IPS-20b (cell line): ENCODE measurements at regions not wholly inside any gene's neighbourhood (a gene's known extent, or its start where the extent isn't known, plus 50 kb on each side); places are given as distances from the start of the nearest gene placed in this dataset.
"Not testable (repeated sequence)": the region's sequence is repeated elsewhere in the genome, so short reads cannot be mapped to it uniquely, and the experiment has no call there.

ENCODE experiments used
- H3K27ac ChIP-seq: one replicate; pipeline ENCODE4 v1.5.1; 2013; ENCODE audit warnings: low read length
- H3K27me3 ChIP-seq: 2 replicates; pipeline ENCODE4 v1.6.1; 2013; ENCODE audit warnings: mild to moderate bottlenecking, low read length, inconsistent platforms; ENCODE audit not compliant: insufficient read depth
- H3K36me3 ChIP-seq: 2 replicates; pipeline ENCODE4 v1.6.1; 2013; ENCODE audit warnings: low read depth, mild to moderate bottlenecking, inconsistent platforms, low read length, moderate library complexity; ENCODE audit not compliant: insufficient read depth
- H3K4me1 ChIP-seq: 2 replicates; pipeline ENCODE4 v1.6.1; 2013; ENCODE audit warnings: mild to moderate bottlenecking, control low read depth, inconsistent platforms, low read length, moderate library complexity; ENCODE audit not compliant: insufficient read depth
- H3K4me3 ChIP-seq: 2 replicates; pipeline ENCODE4 v1.5.1; 2013; ENCODE audit warnings: mild to moderate bottlenecking, low read length, inconsistent platforms
- H3K9ac ChIP-seq: 2 replicates; pipeline ENCODE4 v1.6.1; 2013; ENCODE audit warnings: low read depth, mild to moderate bottlenecking, inconsistent platforms, low read length, moderate library complexity
- H3K9me3 ChIP-seq: 2 replicates; pipeline ENCODE4 v1.6.1; 2013; ENCODE audit warnings: mild to moderate bottlenecking, low read depth, low read length, inconsistent platforms; ENCODE audit not compliant: insufficient read depth

DNA sequence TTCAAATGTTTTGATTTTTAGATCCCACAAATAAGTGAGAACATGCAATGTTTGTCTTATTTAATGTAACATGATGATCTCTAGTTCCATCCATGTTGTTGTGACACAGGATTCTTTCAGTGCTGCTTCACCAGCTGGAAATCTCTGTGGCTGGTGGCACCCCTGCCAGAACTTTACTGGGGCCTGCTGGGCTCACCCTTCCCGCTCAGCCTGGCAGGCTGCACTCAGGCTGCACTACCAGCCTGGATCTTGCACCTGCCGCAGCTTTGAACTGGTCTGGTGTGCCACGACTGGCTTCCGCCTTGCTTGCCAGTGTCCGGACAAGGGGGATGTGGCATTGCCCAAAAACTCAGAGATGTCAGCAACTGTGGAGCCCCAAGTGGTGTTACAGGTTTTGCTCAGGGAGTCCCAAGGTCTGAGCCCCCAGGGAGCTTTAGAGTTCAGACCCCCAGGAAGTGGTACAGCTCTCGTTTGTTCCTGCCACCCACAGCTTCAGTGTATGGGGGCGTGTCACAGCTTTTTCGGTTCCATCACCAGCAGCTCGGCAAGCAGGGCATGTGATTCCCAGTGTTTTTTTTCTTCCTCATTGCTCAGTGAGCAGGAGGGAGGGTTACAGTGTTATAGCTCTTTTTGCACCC is 72.3 kb upstream of the SYNCRIP start:
- Histone ChIP-seq H3K27me3 (no peaks in the 10 kb centered on the region), H3K4me1 (no peaks in the 10 kb centered on the region), H3K4me3 (no peak overlapping the region), H3K9ac (no peak overlapping the region), H3K27ac (no peak overlapping the region), H3K9me3 (0 out of 2 replicates have a peak, but pooled peaks cover 4% of the 10 kb centered on the region), H3K36me3 (no peaks in the 10 kb centered on the region)

DNA sequence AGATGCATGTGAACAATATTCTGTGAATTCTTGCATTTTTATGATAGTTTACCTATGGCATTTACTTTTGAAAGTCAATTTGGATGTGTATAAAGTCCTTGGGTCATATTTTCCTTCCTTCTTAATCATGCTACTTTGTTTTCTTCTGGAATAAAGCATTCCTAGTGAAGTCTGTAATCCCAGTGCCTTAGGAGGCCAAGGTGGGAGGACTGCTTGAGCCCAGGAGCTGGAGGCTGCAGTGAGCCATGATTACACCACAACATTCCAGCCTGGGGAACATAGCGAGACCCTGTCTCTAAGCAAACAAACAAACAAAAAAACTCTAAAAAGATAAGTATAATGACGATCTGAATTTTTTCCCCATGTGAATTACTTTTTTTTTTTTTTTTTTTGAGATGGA is 69.7 kb upstream of the SYNCRIP start:
- H3K27ac ChIP-seq = no peak overlapping the region
- no peaks in the 10 kb centered on the region for H3K36me3 ChIP-seq
- no peaks in the 10 kb centered on the region for H3K27me3 ChIP-seq
- no peak overlapping the region for H3K9ac ChIP-seq
- H3K9me3 ChIP-seq = 0 out of 2 replicates have a peak, but pooled peaks cover 4% of the 10 kb centered on the region
- no peak overlapping the region for H3K4me3 ChIP-seq
- H3K4me1 ChIP-seq = no peaks in the 10 kb centered on the region

DNA sequence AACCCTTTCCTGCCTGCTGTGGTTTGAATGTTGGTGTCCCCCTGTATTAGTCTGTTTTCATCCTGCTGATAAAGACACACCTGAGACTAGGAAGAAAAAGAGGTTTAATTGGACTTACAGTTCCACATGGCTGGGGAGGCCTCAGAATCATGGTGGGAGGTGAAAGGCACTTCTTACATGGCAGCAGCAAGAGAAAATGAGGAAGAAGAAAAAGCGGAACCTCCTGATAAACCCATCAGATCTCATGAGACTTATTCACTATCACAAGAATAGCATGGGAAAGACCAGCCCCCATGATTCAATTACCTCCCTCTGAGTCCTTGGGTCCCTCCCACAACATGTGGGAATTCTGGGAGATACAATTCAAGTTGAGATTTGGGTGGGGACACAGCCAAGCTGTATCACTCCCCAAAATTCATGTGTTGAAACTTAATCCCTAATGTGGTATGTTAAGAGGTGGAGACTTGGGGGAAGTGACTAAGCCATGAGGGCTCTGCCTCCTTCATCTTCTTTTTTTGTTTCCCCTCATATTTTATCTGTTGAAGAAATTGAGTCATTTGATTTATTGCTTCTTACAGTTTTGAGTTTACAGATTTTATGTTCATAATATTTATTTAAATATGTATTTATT is 64.9 kb upstream of the SYNCRIP start:
- H3K4me1 ChIP-seq, H3K9me3 ChIP-seq, H3K27me3 ChIP-seq, H3K27ac ChIP-seq, H3K4me3 ChIP-seq, H3K36me3 ChIP-seq, H3K9ac ChIP-seq: not testable (repeated sequence)

DNA sequence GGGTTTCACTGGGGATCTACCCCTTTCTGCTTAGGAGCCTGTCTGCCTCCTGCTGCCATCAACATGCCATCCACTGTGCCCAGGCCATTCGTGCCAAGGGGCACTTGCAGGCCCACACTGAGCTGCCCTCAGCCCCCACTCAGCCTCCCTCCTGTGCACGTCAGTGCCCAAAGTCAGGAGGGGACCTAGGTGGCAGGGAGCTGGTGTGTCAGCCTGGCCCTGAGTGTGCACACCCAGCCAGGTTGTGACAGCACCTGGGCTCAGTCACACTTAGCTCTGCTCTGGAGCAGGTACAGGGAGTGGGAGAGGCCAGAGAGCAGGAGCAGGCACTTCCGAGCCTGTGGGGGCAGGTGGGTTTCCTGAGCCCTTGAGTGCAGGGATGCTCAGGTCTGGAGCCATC is 63.6 kb upstream of the SYNCRIP start:
- Histone ChIP-seq H3K36me3 (no peaks in the 10 kb centered on the region), H3K27me3 (no peaks in the 10 kb centered on the region), H3K4me1 (no peaks in the 10 kb centered on the region), H3K9ac (no peak overlapping the region), H3K4me3 (no peak overlapping the region), H3K27ac (no peak overlapping the region), H3K9me3 (no peaks in the 10 kb centered on the region; the same call in 1 of the 2 replicates)

DNA sequence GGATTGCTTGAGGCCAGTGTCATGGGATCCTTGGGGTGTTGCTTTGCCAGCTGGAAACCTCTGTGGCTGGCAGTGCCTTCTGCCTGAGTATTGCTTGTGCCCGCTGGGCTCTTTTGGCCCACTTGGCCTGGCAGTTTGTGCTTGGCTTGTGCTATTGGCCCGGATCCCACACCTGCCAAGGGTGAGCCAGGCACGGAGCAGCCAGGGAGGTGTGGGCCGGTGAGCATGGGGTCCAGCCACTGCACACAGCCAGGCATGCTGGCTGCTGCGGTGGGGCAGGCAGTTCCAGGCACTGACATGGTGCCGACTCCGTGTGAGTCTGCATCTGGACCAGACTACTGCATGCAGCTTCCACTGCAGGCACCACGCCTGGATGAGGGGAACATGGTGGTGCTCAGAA is 62.5 kb upstream of the SYNCRIP start:
- Histone ChIP-seq H3K9ac (no peak overlapping the region), H3K27me3 (no peaks in the 10 kb centered on the region), H3K36me3 (no peaks in the 10 kb centered on the region), H3K9me3 (no peaks in the 10 kb centered on the region; the same call in 1 of the 2 replicates), H3K4me3 (no peak overlapping the region), H3K4me1 (no peaks in the 10 kb centered on the region), H3K27ac (no peak overlapping the region)

DNA sequence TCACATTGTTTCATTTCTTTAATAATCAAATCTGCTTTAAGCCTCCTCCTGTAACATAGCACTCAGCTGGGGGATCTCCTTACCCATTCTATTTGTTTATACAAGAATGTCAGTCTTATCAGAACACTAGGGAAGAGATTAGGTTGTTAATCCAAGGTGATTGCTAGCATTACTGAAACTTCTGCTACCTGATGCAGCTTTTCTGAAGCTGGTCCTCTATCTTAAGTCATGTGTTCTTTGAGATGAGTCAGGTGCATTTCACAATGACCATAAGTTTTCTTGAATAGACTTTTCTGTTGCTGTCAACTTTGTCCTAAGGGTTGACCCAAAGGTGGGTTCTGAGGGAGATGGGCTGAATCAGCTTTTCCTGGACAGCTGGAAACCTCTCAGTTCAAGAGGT is 60.7 kb upstream of the SYNCRIP start:
- no peak overlapping the region for H3K9ac ChIP-seq
- no peak overlapping the region for H3K27ac ChIP-seq
- no peaks in the 10 kb centered on the region for H3K27me3 ChIP-seq
- H3K36me3 ChIP-seq = no peaks in the 10 kb centered on the region
- no peaks in the 10 kb centered on the region; the same call in none of the 2 replicates for H3K9me3 ChIP-seq
- H3K4me1 ChIP-seq = no peaks in the 10 kb centered on the region
- H3K4me3 ChIP-seq = no peak overlapping the region
